Stimulated activated CD4-positive, alpha-beta T cell treated with anti-CD3 and anti-CD28 coated beads, Interleukin-4, amount 100 ng/mL, for 48 hours (primary cell): ENCODE measurements at regions not wholly inside any gene's neighbourhood (a gene's known extent, or its start where the extent isn't known, plus 50 kb on each side); places are given as distances from the start of the nearest gene placed in this dataset.
"Not testable (repeated sequence)": the region's sequence is repeated elsewhere in the genome, so short reads cannot be mapped to it uniquely, and the experiment has no call there.

ENCODE experiments used
- DNase-seq, 2 donors: peaks; one replicate each; pipeline ENCODE4 v3.0.0-alpha.2; 2020; ENCODE audit warnings: low read depth in 2 of 2

DNA sequence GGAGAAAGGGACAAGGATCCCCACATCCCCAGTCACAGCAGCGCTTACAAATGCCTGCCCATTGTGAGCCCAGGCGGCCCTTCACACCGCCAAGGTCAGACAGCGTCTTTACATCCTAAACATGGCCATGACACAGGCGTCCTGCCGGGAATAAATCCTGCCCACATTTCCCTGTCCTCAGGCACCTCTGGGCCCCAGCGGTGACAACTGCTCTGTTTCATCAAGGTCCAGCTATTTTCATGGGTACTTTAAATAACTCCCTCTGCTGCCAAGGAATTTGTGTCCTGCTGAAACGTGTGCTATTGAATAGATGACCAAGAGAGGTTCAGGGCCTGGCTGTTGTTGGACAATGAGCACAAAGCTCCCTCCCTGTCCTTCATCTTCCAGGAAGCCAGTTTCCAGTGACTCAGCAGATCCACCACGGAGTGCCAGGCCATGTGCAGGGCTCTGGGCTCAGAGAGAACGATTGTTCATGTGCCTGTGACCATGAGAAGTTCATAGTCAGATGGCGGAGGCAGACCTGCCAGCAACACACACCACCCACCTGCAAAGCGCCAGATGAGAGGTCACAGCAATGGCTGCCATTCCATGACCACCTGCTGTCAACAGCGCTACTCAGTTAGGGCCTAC, 195.8 kb downstream of the MATN1 start:
- no peak for DNase-seq

DNA sequence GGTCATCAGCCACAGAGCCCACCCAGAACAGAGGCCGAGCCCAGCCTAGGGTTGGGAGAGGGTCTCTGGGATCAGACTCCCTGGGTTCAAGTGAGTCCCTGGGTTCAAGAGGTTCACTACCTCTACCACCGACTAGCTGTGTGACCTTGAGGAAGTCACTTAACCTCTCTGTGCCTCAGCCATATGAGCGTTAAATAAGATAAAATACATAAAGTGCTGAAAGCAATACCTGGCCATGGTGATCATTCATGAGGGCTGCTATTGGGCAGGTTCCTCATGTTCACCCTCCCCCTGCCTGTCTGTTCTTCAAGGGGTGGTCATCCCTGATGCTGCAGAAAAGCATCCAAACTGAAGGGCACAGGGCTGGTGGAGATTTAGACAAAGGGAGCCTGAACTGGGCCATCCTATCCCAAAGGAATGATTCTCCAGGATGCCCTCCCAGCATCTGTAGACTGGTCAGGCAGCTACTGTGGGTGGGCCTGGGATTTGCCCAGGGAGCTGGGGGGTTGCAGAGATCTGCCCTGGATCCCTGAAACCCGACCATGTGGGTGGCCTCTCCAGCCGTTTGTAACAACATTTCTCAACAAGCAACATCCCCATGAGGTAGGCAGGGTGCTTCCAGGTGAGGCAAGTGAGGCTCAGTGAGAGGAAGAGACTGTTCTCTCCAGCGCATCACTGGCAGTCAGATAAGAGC, 196.6 kb downstream of the MATN1 start:
- no peak for DNase-seq

DNA sequence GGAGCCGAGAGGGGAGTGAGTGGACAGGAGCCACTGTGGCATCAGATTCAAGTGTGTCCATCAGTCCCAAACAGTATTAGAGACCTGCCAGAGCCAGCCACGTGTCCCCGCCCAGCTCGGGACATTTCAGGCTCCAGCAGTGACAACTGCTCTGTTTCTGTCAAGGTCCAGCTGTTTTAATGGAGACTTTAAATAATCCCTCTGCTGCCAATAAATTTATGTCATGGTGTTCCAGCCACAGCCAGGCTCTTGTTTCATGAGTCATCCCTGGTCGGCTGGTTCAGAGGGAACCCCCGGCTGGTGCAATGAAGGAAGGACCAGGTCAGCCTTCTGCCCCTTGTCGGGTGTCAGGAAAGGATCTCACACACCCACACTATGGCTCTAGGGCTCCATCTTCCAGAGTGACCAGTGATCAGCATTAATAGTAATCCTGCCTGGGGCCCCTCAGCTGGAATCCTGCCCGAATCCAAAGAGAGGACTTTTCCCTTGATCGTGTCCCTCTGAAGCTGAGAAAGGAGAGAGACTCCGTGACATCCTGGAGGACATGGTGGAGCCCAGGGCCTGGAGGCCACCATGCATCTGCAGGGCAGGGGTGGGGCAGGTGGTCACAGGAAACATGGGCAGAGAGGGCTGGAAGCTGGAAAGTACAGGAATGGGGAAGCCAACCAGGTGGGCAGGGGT, 197.3 kb downstream of the MATN1 start:
- DNase-seq: no peak

DNA sequence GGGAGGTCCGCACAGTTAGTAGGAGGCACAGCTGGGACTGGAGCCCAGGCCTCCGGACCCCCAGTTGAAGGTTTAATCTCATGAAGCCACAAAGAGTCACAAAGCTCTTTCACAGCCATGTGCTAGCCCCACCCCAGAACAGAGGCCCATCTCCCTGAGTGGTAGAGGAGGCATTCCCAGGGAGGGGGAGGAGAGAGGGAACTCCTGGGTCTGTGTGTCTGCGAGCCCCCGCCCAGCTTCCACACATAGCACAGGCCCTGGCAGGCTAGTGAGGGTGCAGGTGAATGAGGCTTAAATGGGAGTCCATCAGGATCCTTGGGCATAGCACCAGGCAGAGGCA, 197.8 kb downstream of the MATN1 start:
- DNase-seq: no peak

DNA sequence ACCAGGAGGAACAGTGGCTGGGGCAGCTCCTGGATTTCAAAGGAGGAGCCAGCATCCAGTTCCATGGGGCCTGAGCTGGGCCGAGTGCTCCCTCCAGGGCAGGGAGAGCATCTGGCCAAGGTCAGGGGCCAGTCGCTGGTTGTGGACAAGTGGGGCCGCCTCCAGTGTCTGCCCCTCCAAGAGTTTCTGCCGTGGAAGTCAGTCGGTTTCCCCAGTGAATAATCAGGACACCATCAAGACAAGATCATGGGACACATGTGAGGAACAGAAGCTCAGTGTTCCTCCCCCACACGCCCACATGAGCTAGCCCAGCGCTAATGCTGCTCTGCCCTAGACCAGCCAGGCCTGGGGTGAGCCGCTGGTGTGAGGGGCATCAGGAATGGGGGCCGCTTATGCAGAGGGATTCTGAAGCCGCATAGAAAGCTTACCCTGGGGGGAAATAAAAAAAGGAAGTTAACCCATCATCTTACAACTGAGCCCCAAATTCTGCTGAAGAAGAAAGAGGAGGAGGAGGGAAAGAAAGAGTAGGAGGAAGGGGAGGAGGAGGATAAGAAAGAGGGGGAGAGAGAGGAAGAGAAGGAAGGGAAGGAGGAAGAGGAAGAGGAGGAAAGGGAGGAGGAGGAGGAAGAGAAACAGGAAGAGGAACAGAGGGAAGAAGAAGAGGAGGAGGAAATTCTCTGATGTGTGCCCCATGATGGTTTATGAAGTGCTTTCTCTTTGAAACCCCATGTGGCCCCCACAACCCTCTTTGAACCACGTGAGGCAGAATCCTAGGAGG, 198.4 kb downstream of the MATN1 start:
- no peak for DNase-seq

DNA sequence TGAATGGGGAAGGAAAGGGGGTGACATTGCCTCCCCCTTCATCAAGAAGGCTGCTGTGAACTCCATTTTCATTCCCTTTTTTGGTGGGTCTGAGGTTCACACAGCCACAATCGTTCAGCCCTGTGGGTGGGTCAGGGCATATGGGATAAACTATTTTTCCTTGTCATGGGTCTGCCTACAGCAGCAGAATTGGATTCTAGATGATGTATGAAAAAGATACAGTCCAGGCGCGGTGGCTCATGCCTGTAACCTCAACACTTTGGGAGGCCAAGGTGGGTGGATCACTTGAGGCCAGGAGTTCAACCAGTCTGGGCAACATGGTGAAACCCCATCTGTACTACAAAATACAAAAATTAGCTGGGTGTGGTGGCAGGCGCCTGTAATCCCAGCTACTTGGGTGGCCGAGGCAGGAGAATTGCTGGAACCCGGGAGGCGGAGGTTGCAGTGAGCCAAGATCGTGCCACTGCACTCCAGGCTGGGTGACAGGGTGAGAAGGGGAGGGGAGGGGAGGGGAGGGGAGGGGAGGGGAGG, 199.3 kb downstream of the MATN1 start:
- not testable (repeated sequence) for DNase-seq

DNA sequence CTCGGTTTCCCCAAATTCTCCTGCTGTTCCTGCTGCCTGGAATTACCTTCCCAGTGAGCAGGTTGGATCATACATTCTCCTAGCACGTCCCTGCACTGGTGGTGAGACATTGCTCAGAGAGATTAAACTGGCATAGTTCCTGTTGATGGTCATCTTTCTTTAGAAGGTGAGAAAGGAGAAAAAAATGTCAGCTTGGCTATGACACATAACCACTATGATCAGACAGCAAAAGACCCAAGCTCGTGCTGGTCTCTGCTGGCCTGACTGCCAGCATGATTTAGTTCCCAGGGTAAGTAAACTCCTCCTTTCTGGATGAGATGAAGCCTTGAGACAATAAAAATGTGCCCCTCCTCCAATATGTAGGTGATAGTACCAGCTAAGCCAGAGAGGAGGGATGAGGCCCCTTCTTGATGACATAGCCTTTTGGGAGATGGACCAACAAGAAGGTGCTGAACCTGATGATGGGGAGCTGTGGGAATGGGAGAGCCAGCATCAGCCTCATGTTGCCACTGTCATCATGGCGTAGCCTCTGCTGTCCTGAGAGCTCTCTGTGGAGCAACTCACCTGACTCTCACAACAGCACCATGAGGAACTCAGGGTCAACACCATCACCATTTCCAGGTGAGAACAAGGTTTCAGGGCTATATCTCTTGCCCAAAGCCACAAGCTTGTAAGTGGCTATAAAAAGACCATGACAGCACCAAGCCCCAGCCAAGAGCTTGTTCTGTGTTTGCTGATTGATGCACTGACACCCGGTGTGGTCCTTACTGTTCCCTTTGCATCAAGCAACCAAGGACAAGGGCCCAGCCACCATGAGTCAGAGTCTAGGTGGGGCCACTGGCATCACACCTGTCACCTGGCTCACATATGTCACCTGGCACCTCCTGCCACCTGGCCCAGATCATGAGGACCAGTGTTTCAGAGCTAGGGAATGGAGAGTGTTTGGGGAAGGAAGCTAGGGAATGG, 200.0 kb downstream of the MATN1 start:
- no peak for DNase-seq

DNA sequence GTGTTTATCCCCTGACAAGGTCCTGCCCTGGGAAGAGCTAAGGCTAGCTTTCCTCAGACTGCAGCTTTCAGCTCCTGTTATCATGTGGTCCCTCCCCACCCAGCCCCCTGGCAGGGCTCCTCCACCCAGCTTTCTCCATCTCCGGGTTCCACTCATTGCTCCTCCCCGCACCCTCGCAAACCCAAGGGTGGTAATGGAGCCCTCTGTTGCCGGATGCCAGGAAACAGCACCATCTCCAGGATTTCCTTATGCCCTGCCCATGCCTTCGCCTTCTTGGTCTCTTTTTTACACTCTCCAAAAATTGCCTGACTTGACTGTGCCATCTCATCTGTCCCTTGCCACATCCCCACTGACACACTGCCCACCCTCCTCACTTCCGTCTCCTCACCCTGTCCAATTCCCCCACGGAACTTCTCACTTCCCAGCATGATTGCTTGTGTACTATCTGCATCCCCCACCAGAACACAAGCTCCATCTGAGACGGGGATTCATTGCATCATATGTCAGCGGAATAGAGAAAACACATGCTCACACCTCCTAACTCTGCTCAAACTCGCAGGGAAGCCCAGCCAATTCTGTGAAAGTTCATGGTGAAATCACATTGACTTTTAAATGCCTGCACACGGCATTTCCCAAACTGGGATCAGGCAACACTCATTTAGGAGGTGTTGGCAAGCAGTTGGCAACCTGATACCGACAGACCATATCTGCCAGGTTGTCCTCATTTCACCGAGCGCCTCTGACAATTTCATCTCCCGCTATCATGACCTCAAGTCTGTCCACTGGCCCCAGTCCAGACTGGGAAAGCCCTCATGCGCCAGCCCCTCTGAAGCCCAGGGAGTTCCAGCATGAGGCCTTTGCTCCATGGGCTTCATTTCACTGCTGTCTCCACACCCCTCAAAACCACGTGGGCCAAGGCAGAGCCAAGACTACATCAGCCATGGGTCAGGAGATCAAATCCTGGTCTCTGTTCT, 201.1 kb downstream of the MATN1 start:
- DNase-seq: no peak

DNA sequence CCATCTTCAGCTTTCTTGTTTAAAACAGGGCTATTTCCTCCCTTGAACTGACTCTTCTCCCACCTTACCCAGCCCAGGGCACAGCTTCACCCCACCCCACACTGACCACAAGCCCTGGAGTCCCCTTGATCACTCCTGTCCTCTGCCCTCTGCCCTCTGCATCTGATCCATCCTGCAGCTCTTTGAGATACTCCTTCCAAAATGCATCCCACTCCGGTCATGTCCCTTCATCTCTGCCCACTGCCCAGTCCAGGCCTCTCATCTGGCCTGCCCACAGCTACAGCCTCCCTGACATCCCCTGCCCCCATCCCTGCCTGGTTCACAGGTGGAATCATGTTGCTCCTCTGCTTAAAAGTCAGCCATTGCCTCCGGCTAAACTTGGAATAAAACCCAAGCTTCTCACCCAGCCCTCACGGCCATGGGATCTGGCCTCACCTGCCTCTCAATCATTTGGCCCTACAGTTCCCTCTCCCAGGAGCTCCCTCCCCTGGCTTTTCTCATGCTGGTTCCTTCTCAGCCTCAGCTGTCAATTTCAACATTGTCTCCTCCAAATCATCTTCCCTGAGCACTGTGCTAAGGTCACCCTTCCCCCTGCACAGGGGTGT, 202.0 kb downstream of the MATN1 start:
- no peak for DNase-seq

DNA sequence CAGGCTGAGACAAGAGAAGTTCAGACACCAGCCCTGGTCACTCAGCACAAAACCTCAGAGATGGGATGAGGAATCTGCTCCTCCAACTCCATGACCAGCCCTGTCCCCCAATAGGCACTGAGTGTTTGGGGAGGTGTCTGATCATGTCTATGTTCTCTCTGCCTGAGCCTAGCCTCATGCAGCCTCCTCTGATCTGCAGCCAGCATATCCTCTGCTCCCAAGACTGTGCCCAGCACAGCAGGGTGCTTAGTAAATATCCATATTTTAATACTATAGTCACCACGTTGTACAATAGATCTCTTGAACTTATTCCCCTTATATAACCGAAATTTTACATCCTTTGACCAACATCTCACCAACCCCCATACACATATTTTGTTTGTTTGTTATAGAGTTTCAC, 202.9 kb downstream of the MATN1 start:
- DNase-seq: no peak

DNA sequence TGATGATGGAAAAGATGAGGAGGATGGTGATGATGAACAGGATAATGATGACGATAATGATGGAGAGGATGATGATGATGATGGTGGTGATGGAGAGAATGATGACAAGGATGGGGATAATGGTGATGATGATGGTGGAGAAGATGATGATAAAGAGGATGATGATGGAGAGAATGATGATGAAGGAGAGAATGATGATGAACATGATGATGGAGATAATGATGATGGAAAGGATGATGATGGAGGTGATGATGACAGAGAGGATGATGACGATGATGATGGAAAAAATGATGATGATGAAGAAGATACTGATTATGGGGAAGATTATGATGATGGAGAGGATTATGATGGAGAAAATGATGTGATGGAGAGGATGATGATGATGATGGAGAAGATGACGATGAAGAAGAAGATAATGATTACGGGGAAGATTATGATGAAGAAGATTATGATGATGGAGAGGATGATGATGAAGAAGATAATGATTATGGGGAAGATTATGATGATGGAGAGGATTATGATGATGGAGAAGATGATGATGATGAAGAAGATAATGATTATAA, 204.1 kb downstream of the MATN1 start:
- no peak for DNase-seq

DNA sequence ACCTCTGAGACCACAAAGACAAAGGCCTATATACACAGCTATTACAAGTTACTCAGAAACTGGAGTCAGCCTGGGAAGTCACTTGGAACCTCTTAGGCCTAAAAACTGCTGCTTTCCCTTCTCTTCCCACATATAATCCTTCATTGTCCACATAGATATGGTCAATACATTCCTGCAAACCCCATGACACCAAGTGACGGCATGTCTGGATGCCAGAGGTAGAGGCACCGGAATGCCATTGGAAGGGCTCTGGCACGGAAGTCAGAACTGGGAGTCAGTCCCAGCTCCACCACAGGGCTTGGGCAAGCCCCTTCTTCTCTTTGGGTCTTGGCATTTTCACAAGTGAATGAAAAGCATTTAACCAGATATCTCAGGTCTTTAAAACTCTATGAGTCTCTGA, 204.7 kb downstream of the MATN1 start:
- no peak for DNase-seq

DNA sequence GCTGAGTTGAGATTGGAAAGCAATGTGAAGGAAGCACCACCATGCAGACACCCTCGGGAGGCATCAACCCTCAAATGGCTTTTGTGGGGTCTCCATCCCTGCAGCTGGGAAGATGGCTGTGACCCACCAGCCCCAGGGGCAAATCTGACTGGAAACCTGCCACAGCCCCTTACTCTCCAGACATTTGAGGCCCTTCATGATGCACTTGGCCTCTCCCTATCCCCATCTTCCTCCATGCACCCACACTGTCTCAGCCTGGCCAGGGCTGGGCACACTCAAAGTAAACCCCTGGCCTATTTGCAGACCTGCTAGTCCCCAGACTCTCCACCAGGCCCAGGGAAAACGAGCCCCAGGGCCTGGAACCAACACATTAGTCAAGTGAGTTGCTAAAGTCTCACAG, 205.2 kb downstream of the MATN1 start:
- DNase-seq: no peak

DNA sequence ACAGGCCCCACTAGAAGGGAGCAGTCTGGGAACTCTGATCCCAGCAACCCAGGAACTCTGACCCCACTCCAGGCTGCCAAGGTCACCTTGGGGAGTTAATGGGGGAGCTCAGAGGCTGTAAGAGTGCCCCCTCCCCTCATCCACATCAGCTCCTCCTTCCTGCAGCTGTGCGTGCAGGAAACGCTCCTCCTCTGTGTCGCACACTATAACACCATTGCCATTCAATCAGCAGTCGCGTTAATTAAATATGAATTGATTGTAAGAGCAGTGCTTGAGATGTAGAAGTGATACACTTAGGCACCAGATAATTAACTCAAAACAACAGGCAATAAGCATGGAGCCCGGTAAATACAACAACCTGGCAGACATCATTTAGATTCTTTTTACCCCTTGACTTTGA, 205.7 kb downstream of the MATN1 start:
- not testable (repeated sequence) for DNase-seq

DNA sequence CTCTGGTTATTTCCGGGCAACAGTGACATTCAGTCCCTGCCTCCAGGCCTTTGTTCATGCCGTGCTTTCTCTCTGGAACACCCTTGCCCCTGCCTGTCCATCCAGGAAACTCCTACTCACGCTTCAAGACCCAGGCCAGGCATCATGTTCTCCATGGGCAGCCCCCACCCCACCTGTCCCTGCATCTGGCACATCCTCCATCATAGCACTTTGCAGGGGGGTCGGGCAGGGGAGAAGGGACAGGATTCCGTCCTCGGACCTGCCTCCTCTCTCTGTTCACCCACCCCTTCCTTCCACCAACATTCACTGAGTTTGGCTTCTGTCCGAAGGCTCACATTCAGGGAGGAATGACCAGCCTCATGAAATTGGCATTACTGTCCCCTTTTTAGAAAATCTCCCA, 206.1 kb downstream of the MATN1 start:
- DNase-seq: not testable (repeated sequence)

DNA sequence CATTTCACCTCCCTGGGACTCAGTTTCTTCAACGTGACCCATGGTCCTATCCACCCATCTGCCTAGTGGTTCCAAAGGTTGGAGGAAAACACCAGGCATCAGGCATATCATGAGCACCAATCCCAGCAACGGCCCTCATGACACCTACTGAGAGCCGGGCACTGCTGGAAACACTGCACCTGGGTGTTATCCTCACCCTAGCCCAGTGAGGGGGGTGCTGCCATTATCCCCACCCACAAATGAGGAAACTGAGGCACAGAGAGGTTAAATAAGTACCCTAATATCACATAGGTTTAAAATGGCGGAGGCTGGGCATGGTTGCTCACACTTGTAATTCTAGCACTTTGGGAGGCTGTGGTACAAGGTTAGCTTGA, 206.9 kb downstream of the MATN1 start:
- no peak for DNase-seq

DNA sequence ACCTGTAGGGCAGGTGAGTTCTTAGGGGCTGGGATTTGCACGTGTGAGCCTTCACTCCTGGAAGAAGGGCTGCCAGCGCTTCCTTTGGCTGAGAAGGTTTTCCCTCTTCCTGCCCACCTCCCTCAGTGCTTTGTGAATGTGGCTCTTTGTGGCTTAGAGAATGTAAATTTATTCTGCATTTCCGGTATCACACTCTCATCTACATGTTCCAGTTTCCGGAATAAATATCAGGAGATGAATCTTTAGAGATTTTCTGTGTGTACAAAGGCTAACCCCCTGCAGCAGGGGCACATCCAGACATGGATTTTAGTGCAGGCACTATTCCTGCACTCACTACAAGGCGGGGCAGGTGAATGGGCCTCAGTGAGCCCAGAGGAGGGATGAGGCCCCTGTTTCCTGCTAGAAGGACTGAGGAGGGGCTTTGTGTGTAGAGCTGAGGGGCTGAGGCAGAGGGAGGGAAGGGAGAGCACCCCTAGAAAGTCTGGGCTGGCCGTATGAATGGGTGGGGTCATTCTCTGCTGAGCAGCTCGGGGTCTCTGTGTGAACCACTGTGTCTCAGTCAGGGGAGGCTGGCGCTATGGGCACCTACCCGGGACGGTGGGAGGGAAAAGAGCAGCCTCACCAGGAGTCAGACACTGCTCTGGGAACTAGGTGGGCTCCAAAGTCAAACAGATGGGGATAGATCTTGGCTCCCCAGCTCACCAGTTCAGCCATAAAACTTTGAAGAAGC, 207.5 kb downstream of the MATN1 start:
- no peak for DNase-seq

DNA sequence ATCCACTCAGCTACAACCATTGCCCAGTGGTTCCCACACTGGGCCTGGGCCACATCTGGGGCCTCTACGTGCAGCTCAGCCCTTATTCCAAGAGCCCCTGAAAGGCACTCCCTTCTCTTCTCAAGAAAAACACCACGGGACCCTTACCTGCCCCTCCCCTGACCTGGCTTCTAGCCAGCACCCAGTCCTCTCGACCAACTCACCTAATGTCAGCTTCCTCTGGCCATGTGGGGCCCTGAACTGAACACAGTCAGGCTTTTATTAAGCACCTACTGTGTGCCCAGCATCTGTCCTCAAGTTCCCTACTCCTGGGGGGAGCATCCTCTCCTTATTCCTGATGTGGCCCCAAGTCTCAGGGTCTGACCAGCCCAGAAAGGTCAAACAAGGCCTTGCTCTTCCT, 208.4 kb downstream of the MATN1 start:
- DNase-seq: no peak
